ENCODE measurements at regions not wholly inside any gene's neighbourhood (a gene's known extent, or its start where the extent isn't known, plus 50 kb on each side); places are given as distances from the start of the nearest gene placed in this dataset.

DNA sequence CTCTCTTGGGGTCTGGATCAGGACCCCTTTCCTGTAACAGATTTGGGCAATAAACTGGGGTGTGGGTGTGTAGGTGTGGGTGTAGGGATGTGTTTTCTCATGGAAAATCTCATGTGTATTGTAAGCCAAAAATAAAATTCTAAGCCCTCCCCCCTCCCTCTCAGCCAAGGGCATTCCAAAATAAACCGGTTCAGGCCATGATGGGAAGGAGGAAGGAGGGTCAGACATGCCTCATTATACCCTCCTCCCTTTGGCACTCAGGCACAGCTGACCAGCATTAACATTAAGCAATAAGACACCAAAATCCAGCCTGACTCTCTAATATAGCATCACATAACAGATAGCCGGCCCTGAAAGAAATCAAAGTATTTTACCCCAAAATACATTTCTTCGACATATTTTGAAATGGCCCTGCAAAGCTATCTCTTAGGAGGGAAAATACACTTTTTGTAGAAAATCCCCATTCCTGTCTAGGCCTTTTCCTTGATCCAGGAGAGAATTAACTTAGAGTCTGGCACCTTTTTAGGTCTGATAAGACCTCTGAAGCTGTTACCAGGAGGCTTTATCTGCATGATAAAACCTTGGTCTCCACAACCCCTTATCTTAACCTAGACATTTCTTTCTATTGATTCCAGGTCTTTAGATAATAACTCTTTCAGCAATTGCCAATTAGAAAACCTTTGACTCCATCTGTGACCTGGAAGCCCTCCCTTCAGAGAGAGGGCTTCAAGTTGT, 128.7 kb upstream of the COL5A2 start:
- intact Hi-C loops (cut with micrococcal nuclease; ENCODE audit: unreplicated experiment), result no loop called here
- CTCF ChIA-PET, result no interaction called here
- in situ Hi-C loops (cut with MboI), result no loop called here
- POLR2A ChIA-PET, result no interaction called here
- H2AFZ ChIP-seq (ENCODE audit: control insufficient read depth, low read depth, low read length), result no peak overlapping the region
- H3K27ac ChIP-seq (ENCODE audit: control insufficient read depth, insufficient read depth), result no peak overlapping the region
- no peak for ATAC-seq
- H3K36me3 ChIP-seq (ENCODE audit: control insufficient read depth in 2 of 2, insufficient read depth in 2 of 2, low read length in 1 of 2), result no peaks in the 10 kb centered on the region
- no peaks in the 10 kb centered on the region for H3K27me3 ChIP-seq (replicated peaks in 1 of 2; ENCODE audit: control insufficient read depth in 2 of 2, insufficient read depth in 2 of 2, low read length in 1 of 2)
- no peak overlapping the region for H3K9ac ChIP-seq (ENCODE audit: control insufficient read depth, insufficient read depth, low read length)
- SMC1A ChIA-PET (ENCODE audit: uncharacterized antibody, unreplicated experiment), result interaction anchor here (0.6 kb wide), 1 partner anchor 214 kb away, joined by 3 read pairs; no protein-coding TSS in a partner anchor
- no peak for FAIRE-seq
- H3K9me3 ChIP-seq (replicated peaks; ENCODE audit: control insufficient read depth, insufficient read depth, low read length), result no peaks in the 10 kb centered on the region
- no peak for DNase-seq (ENCODE audit: low read depth, low spot score)
- H3K4me1 ChIP-seq (ENCODE audit: control insufficient read depth, insufficient read depth, low read length), result no peaks in the 10 kb centered on the region
- no peaks in the 10 kb centered on the region for H3K79me2 ChIP-seq (ENCODE audit: control insufficient read depth, insufficient read depth, low read length)
- no peak overlapping the region for H3K4me3 ChIP-seq
- 63% methylated on average over 2 of the region's 3 CpGs for WGBS (ENCODE audit: insufficient coverage, insufficient replicate concordance, low lambda C conversion rate, missing lambda C conversion rate)
- no peaks in the 10 kb centered on the region for H4K20me1 ChIP-seq (ENCODE audit: control insufficient read depth, insufficient read depth)
- no TSS peak for BruUV-seq (replicated peaks)
- no peak overlapping the region for H3K4me2 ChIP-seq (ENCODE audit: control insufficient read depth, insufficient read depth)
- RAD21 ChIA-PET (ENCODE audit: unreplicated experiment), result interaction anchor here (0.5 kb wide), 1 partner anchor 15 kb away, joined by 5 read pairs; no protein-coding TSS in a partner anchor
- TF ChIP-seq EZH2 (IDR thresholded peaks at IDR 0.05; ENCODE audit: borderline replicate concordance, control insufficient read depth, low read depth, low read length), result no peak
- no peak for TF ChIP-seq RELA (IDR thresholded peaks at IDR 0.05; ENCODE audit: borderline replicate concordance, partially characterized antibody)
- TF ChIP-seq, protein P1, sequence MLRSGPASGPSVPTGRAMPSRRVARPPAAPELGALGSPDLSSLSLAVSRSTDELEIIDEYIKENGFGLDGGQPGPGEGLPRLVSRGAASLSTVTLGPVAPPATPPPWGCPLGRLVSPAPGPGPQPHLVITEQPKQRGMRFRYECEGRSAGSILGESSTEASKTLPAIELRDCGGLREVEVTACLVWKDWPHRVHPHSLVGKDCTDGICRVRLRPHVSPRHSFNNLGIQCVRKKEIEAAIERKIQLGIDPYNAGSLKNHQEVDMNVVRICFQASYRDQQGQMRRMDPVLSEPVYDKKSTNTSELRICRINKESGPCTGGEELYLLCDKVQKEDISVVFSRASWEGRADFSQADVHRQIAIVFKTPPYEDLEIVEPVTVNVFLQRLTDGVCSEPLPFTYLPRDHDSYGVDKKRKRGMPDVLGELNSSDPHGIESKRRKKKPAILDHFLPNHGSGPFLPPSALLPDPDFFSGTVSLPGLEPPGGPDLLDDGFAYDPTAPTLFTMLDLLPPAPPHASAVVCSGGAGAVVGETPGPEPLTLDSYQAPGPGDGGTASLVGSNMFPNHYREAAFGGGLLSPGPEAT (IDR thresholded peaks at IDR 0.05; ENCODE audit: low read depth), result no peak
- no peak for TF ChIP-seq TAF1 (IDR thresholded peaks at IDR 0.05; ENCODE audit: borderline replicate concordance, low read depth, low read length)
- no peak for TF ChIP-seq CHD4 (IDR thresholded peaks at IDR 0.05)
- TF ChIP-seq, protein P2, sequence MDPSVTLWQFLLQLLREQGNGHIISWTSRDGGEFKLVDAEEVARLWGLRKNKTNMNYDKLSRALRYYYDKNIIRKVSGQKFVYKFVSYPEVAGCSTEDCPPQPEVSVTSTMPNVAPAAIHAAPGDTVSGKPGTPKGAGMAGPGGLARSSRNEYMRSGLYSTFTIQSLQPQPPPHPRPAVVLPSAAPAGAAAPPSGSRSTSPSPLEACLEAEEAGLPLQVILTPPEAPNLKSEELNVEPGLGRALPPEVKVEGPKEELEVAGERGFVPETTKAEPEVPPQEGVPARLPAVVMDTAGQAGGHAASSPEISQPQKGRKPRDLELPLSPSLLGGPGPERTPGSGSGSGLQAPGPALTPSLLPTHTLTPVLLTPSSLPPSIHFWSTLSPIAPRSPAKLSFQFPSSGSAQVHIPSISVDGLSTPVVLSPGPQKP (IDR thresholded peaks at IDR 0.05; ENCODE audit: low read depth, low read length), result no peak
- TF ChIP-seq, protein P3, sequence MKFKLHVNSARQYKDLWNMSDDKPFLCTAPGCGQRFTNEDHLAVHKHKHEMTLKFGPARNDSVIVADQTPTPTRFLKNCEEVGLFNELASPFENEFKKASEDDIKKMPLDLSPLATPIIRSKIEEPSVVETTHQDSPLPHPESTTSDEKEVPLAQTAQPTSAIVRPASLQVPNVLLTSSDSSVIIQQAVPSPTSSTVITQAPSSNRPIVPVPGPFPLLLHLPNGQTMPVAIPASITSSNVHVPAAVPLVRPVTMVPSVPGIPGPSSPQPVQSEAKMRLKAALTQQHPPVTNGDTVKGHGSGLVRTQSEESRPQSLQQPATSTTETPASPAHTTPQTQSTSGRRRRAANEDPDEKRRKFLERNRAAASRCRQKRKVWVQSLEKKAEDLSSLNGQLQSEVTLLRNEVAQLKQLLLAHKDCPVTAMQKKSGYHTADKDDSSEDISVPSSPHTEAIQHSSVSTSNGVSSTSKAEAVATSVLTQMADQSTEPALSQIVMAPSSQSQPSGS (IDR thresholded peaks at IDR 0.05; ENCODE audit: low read length), result no peak
- no peak for TF ChIP-seq ZNF622 (IDR thresholded peaks at IDR 0.05)
- TF ChIP-seq, protein P4, sequence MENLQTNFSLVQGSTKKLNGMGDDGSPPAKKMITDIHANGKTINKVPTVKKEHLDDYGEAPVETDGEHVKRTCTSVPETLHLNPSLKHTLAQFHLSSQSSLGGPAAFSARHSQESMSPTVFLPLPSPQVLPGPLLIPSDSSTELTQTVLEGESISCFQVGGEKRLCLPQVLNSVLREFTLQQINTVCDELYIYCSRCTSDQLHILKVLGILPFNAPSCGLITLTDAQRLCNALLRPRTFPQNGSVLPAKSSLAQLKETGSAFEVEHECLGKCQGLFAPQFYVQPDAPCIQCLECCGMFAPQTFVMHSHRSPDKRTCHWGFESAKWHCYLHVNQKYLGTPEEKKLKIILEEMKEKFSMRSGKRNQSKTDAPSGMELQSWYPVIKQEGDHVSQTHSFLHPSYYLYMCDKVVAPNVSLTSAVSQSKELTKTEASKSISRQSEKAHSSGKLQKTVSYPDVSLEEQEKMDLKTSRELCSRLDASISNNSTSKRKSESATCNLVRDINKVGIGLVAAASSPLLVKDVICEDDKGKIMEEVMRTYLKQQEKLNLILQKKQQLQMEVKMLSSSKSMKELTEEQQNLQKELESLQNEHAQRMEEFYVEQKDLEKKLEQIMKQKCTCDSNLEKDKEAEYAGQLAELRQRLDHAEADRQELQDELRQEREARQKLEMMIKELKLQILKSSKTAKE (IDR thresholded peaks at IDR 0.05; ENCODE audit: low read depth, poor library complexity, severe bottlenecking), result no peak
- TF ChIP-seq SMARCA5 (IDR thresholded peaks at IDR 0.05), result no peak
- no peak for TF ChIP-seq POLR2A (IDR thresholded peaks at IDR 0.05; ENCODE audit: low read depth, low read length)
- no peak for TF ChIP-seq STAT1 (conservative IDR thresholded peaks at IDR 0.05)
- TF ChIP-seq KLF5 (IDR thresholded peaks at IDR 0.05; ENCODE audit: partially characterized antibody), result no peak
- TF ChIP-seq, protein P5, sequence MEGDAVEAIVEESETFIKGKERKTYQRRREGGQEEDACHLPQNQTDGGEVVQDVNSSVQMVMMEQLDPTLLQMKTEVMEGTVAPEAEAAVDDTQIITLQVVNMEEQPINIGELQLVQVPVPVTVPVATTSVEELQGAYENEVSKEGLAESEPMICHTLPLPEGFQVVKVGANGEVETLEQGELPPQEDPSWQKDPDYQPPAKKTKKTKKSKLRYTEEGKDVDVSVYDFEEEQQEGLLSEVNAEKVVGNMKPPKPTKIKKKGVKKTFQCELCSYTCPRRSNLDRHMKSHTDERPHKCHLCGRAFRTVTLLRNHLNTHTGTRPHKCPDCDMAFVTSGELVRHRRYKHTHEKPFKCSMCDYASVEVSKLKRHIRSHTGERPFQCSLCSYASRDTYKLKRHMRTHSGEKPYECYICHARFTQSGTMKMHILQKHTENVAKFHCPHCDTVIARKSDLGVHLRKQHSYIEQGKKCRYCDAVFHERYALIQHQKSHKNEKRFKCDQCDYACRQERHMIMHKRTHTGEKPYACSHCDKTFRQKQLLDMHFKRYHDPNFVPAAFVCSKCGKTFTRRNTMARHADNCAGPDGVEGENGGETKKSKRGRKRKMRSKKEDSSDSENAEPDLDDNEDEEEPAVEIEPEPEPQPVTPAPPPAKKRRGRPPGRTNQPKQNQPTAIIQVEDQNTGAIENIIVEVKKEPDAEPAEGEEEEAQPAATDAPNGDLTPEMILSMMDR (IDR thresholded peaks at IDR 0.05 in 2 of 3, conservative IDR thresholded peaks at IDR 0.05 in 1 of 3; ENCODE audit: control insufficient read depth in 2 of 3, extremely low read depth in 1 of 3, insufficient read depth in 1 of 3, low read depth in 3 of 3, low read length in 3 of 3), result no peak
- TF ChIP-seq RCOR1 (conservative IDR thresholded peaks at IDR 0.05; ENCODE audit: low read depth, low read length), result no peak

Measured in GM12878 (cell line).